ENCODE measurements at regions not wholly inside any gene's neighbourhood (a gene's known extent, or its start where the extent isn't known, plus 50 kb on each side); places are given as distances from the start of the nearest gene placed in this dataset.

DNA sequence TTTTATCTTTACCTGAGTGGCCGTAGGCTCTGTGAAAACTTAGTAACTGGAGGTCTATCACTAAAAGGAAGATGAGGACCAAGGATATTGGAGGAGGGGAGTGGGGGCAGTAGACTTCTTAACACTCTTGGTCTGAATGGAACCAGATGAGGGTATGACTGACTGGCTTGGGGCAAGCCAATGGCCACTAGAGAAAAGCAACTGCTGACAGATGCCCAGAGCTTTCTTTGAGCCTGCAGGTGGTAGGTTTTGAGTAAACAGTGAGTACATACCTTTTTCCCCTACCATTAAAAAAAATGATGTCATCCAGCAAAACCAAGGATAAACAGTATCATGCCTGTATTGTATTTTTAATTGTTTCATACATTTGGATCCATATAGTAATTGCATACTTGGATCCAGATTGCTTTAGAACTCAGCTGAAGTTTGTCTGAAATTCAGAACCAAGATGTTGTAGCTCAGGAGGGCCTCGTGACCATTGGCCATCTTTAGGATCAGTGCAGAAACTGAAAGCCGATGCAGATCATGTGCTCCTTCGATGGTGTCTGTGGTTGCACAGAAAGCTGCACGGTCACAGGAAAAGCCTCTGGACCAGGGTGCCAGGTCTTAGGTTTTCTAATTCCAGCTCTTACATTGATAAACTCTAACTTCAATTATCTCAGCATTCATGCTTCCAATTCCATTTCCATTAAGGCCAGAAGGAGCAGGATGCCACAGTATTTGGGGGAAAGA, 131.0 kb downstream of the PDGFRA start:
- no peak for DNase-seq (ENCODE audit: low spot score in 2 of 2)
- ATAC-seq = no peak
- Mint-ChIP-seq H3K9me3 (no peaks in the 10 kb centered on the region), H3K36me3 (no peaks in the 10 kb centered on the region), H3K27ac (no peak overlapping the region)

DNA sequence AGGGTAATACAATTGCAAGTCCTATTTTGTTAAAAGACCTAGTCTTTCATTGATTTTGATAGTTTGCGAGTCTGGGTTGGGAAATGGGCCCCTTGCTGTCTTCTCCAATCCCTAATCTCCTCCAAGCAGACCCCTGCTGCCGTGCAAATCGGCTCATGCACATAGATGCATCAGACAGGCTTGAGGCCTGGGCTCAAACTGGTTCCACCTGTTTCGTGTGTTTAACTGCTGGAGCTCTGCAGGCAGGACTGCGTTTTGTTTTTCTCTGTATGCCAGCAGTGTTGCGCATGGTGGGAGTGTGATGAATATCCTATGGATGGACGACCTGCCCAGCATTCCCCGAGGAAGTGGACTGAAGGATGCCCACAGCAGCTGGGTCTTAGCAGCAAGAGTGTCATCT, 133.9 kb downstream of the PDGFRA start:
- no peaks in the 10 kb centered on the region for H3K9me3 Mint-ChIP-seq
- DNase-seq (ENCODE audit: low spot score in 2 of 2) (no peak), ATAC-seq (no peak)
- H3K27ac Mint-ChIP-seq = no peak overlapping the region
- no peaks in the 10 kb centered on the region for H3K36me3 Mint-ChIP-seq

- DNase-seq (ENCODE audit: low spot score in 2 of 2) = no peak
- no peak for ATAC-seq
- Mint-ChIP-seq H3K27ac (no peak overlapping the region), H3K36me3 (no peaks in the 10 kb centered on the region), H3K9me3 (no peaks in the 10 kb centered on the region)
Measured at GRCh38 chr4:54365691-54366090, 136.6 kb downstream of the PDGFRA start.

DNA sequence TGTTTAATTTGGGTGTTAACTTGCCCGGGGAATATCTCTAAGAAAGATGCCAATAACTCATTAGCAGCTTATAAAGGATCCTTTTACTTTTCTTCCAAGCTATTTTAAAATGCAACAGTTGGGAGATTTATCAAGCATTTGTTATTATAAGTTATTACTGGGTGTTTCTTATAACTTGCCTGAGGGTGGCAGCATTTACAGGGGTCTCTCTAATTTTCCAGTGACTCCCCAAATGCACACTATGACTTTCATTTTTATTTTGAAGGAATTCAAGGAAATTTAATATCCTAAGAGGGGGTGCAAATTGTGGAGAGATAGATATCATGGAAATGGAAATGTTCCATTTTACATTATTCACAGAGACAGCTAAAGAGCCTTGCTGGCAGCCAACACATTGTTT, 138.0 kb downstream of the PDGFRA start:
- H3K9me3 Mint-ChIP-seq = peaks cover 0 to 3% of the 10 kb centered on the region in 2 donors
- ATAC-seq (no peak), DNase-seq (ENCODE audit: low spot score in 2 of 2) (no peak)
- H3K36me3 Mint-ChIP-seq = no peaks in the 10 kb centered on the region
- H3K27ac Mint-ChIP-seq = no peak overlapping the region

DNA sequence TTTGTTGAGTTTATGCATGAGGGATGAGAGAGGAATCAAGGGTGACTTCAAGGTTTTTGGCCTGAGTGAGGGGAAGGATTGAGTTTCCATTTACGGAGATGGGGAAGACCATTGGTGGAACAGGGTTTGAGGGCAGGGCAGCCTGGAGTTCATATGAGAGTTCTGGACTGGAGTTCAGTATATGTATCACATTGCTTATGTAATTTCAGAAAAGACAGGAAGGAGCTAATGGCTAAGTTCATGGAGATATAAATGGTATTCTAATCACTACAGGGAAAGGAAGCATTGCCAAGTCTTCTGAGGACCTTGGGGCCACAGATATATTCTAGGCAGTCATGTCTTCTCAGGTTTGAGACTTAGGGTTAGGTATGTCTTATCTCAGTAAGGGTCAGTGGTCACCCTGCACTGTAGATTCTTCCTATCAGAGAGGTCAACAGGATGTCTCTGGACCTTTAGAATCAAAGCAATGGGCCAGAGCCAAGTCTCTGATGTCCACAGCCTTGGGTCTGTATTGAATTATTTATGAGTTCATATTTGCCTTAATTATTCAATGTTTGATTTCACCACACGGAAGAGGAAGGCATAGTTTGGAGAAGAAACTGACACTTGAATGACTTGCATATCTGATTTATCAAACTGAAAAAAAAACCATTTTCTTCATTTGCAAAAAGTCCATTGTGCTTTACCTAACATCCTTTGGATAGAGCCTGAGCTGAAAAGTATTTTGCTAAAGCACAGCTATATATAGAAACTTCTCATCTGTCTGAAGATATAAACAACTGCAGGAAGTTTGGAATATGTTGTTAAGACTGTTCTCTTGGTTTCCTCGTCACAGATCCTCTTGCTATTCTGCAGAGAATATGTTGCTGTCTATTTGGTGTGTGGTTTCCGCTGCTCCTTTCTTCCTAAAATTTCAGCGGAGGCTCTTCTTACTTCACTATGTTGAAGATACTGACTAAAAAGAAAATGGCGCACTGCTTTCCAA, 139.5 kb downstream of the PDGFRA start:
- Mint-ChIP-seq H3K36me3 (no peaks in the 10 kb centered on the region), H3K27ac (no peak overlapping the region), H3K9me3 (peaks cover 0 to 5% of the 10 kb centered on the region in 2 donors)
- DNase-seq (ENCODE audit: low spot score in 2 of 2) (no peak), ATAC-seq (no peak)

DNA sequence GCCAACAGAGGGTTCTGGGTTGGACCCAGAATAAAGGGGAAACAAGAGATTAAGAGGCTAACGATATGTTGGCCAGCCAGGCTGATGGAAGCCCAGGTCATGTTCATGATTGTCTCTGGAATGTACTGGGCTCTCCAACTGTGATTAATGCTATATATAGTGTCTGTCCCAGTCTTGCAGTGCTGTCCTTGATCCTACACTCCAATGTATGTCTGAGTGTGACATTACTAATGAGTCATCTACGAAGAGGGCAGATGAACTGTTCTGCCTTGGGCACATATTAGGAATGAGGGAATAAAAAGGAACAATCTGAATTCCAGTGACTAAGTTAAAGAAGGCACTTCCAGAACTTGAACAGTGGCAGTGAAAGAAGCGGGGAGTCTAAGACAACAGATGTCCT, 142.1 kb downstream of the PDGFRA start:
- H3K36me3 Mint-ChIP-seq = no peaks in the 10 kb centered on the region
- DNase-seq (ENCODE audit: low spot score in 2 of 2) = no peak
- ATAC-seq = no peak
- H3K9me3 Mint-ChIP-seq = peaks cover 0 to 5% of the 10 kb centered on the region in 2 donors
- no peak overlapping the region for H3K27ac Mint-ChIP-seq

DNA sequence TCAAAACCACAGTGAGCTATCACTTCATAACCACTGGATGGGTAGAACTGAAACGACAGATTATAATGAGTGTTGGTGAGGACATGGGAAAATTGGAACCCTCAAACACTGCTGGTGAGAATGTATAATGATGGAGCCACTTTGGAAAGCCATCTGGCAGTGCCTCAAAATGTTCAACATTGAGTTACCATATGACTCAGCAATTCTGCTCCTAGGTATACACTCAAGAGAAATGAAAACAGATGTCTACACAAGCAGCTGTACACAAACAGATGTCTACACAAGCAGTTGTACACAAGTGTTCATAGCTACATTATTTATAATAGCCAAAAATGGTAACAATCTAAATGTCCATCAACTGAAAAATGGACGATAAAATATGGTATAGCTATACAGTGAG, 143.9 kb downstream of the PDGFRA start:
- ATAC-seq (no peak), DNase-seq (ENCODE audit: low spot score in 2 of 2) (no peak)
- Mint-ChIP-seq H3K9me3 (peaks cover 0 to 5% of the 10 kb centered on the region in 2 donors), H3K27ac (peak overlapping the region in 1 of 2 donors; percentile 11), H3K36me3 (no peaks in the 10 kb centered on the region)

- Mint-ChIP-seq H3K36me3 (no peaks in the 10 kb centered on the region), H3K9me3 (peaks cover 0 to 5% of the 10 kb centered on the region in 2 donors), H3K27ac (no peak overlapping the region)
- ATAC-seq (no peak), DNase-seq (ENCODE audit: low spot score in 2 of 2) (no peak)
Measured at GRCh38 chr4:54373718-54374210, 144.7 kb downstream of the PDGFRA start.

DNA sequence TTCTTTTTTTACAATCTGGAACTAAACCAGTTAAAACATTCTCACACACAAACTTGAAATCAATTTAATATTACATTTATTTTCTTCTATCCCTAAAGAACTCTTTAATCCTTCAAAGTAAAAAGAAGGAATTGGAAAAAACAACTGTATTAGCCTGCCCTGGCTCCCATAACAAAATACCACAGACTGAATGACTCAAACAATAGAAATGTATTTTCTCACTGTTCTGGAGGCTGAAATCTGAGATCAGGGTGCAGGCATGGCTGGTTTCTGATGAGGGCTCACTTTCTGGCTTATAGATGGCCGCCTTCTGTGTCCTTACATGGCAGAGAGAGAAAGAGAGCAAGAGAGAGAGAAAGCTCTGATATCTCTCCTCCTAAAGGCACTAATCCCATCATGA, 149.4 kb downstream of the PDGFRA start:
- Mint-ChIP-seq H3K36me3 (no peaks in the 10 kb centered on the region), H3K27ac (no peak overlapping the region), H3K9me3 (peaks cover 0 to 3% of the 10 kb centered on the region in 2 donors)
- no peak for DNase-seq (ENCODE audit: low spot score in 2 of 2)
- ATAC-seq = no peak

- no peak for ATAC-seq
- no peak for DNase-seq (ENCODE audit: low spot score in 2 of 2)
- H3K36me3 Mint-ChIP-seq = no peaks in the 10 kb centered on the region
Measured at GRCh38 chr4:54384152-54384551, 155.1 kb downstream of the PDGFRA start.

GRCh38 chr4:54384563-54384962, 155.5 kb downstream of the PDGFRA start:
- Mint-ChIP-seq H3K27ac (peak overlapping the region in 1 of 2 donors; percentile 12), H3K36me3 (no peaks in the 10 kb centered on the region), H3K9me3 (peaks cover 0 to 3% of the 10 kb centered on the region in 2 donors)
- peak in 1 of 2 donors; percentile 35 for ATAC-seq
- no peak for DNase-seq (ENCODE audit: low spot score in 2 of 2)

More at GRCh38 chr4:54384152-54384551, 155.1 kb downstream of the PDGFRA start:
- H3K27ac Mint-ChIP-seq = peak overlapping the region in 1 of 2 donors; percentile 12
- H3K9me3 Mint-ChIP-seq = peaks cover 0 to 3% of the 10 kb centered on the region in 2 donors

DNA sequence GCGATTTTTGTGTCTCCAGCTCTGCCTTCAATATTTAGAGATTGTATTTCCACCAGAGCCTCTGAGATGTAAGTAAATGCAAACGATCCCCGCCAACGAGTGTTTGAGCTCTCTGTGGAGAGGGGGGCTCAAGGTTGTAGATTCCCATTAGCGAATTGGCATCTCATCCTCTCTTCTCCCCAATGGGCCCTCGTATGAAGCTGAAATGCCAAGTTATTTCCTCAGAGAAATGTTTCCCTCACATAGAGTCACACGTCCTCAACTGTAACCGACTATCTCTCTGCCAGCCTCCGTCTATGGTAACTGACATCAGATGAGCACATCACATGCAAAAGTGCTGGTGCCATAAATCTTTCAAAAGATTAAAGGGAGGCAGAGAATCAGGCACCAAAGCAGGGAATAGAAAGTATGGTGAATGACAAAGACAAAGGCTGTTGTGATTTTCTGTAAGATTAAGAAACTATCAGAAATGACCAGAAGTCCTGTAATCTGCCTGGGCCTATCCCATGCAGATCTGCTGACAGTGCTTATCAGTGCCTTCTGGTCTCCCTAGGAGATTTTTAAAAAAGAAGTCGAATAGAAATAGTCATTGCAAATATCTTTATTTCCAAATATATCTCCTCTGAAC, 157.1 kb downstream of the PDGFRA start:
- ATAC-seq = no peak
- no peaks in the 10 kb centered on the region for H3K36me3 Mint-ChIP-seq
- no peak for DNase-seq (ENCODE audit: low spot score in 2 of 2)
- H3K9me3 Mint-ChIP-seq = no peaks in the 10 kb centered on the region
- no peak overlapping the region for H3K27ac Mint-ChIP-seq

GRCh38 chr4:54386693-54387092, 157.6 kb downstream of the PDGFRA start:
- H3K9me3 Mint-ChIP-seq = no peaks in the 10 kb centered on the region
- DNase-seq (ENCODE audit: low spot score in 2 of 2) = no peak
- no peak for ATAC-seq
- H3K27ac Mint-ChIP-seq = no peak overlapping the region
- no peaks in the 10 kb centered on the region for H3K36me3 Mint-ChIP-seq

DNA sequence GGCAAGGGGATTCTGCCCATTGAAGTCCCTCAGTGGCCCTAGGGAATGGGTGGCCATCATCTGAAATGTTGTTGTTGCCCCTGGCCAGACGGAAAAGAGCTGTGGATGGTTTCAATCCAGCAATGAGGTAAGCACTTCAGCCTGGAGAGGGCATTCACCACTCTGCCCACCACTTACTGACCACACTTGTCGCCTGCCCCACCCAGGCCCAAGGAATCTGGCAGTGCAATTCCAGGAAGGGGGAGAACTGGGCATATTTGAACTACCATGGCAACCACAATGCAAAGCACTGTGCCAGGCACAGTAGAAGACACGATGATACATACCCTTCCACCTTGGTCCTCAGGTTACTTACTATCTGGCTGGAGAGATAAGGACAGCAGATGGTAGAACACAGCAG, 161.6 kb downstream of the PDGFRA start:
- H3K9me3 Mint-ChIP-seq = no peaks in the 10 kb centered on the region
- ATAC-seq (no peak), DNase-seq (ENCODE audit: low spot score in 2 of 2) (no peak)
- H3K27ac Mint-ChIP-seq = no peak overlapping the region
- no peaks in the 10 kb centered on the region for H3K36me3 Mint-ChIP-seq

DNA sequence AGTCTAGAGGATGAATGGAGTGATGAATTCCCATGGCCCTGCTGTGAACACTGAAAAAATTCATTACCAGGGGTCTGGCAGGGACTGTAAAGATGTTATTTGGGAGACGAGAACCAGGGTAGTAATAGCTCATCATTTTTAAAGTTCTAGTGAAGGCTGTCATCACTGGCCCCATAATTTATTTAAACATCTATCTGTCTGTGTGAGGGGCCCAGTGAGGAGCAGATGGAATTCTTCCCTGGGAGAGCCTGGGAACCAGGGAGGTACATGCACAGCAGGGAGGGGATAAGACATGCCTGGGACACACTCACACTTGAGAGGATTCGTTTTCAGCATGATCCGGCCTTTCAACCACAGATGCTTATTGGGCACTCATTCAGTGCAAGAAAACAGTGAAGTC, 162.0 kb downstream of the PDGFRA start:
- no peak for DNase-seq (ENCODE audit: low spot score in 2 of 2)
- no peaks in the 10 kb centered on the region for H3K36me3 Mint-ChIP-seq
- no peak for ATAC-seq
- H3K27ac Mint-ChIP-seq = no peak overlapping the region
- H3K9me3 Mint-ChIP-seq = no peaks in the 10 kb centered on the region

DNA sequence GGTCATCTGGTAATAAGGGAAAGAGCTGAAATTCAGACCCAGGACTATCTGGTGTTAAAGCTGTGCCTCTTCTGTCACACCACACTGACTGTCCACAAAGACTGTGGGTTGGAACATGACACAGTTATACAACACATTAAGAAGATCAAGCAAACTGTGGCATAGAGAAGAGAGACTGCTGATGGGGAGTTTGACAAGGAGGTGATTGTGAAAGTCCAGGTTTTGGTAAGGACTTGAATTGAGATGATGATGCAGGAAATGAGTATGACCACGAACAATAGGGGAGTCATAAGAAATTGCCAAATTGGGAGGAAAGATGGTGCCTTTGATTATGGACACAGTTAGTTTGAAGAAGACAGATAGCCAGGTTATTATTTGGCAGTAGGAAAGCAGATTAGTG, 163.4 kb downstream of the PDGFRA start:
- ATAC-seq (peak in 1 of 2 donors; percentile 13), DNase-seq (ENCODE audit: low spot score in 2 of 2) (no peak)
- Mint-ChIP-seq H3K9me3 (no peaks in the 10 kb centered on the region), H3K36me3 (no peaks in the 10 kb centered on the region), H3K27ac (no peak overlapping the region)

DNA sequence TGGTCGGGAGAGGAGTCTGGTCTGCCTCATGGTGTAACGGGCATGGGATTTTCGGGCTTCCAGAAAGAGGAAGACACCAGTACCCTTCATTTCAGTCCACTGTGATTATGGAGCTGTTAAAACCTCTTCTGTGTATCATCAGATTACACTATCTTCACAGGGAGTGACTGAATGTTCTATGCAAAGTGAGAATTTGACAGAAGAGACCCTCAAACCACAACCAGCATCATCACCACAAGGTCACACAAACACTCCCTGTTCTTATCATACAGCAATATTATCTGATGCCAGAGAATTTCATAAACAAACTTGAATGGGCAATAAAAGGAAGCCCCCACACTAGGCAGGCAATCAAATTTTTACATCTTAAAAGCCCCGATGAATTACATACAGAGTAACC, 164.2 kb downstream of the PDGFRA start:
- Mint-ChIP-seq H3K27ac (no peak overlapping the region), H3K9me3 (no peaks in the 10 kb centered on the region), H3K36me3 (no peaks in the 10 kb centered on the region)
- DNase-seq (ENCODE audit: low spot score in 2 of 2) (no peak), ATAC-seq (no peak)
